DMS114 treated with DMSO at 0.1 percent for 48 hours (cell line): ENCODE measurements at regions not wholly inside any gene's neighbourhood (a gene's known extent, or its start where the extent isn't known, plus 50 kb on each side); places are given as distances from the start of the nearest gene placed in this dataset.
"Not testable (repeated sequence)": the region's sequence is repeated elsewhere in the genome, so short reads cannot be mapped to it uniquely, and the experiment has no call there.

Experiments
- DNase-seq: peaks from one replicate; lab custom pipeline; 2025; ENCODE audit not compliant: unreplicated experiment; lab: John Stamatoyannopoulos, UW

DNA sequence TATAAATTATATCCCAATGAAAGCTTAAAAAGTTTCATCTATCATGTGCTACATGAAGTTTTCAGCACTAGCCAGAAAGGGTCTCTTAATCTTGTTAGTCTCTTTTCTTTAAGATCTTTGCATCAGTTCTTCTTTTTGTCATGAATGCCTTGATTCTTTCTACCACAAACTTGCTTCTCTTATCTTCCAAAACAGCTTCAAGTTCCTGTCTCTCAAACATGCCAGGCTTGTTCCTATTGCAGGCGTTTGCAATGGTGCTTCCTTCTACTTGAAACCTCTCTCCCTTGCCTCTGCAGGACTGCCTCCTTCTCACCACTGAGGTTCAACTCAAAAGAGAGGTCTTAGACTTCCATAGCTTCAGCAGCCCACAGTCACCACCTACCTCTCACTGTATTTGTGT lies 104.3 kb upstream of the FRMD4B start:
- no peak for DNase-seq

DNA sequence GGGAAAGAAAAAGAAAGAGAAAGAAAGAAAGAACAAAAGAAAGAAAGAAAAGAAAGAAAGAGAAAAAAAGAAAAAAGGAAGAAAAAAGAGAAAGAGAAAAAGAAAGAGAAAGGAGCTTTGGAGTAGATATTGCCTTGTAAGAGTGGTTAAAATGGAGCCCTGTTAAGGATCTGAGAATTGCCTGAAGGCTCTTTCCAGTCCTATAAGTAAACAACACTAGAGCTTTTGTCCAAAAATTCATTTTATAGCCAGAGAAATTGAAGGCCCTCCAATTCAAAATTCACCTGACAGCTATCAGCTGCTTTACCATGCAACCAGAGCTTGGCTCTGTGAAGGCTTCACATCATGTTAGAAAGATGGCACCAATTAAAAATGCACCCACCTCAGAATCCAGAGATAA lies 102.1 kb upstream of the FRMD4B start:
- no peak for DNase-seq

DNA sequence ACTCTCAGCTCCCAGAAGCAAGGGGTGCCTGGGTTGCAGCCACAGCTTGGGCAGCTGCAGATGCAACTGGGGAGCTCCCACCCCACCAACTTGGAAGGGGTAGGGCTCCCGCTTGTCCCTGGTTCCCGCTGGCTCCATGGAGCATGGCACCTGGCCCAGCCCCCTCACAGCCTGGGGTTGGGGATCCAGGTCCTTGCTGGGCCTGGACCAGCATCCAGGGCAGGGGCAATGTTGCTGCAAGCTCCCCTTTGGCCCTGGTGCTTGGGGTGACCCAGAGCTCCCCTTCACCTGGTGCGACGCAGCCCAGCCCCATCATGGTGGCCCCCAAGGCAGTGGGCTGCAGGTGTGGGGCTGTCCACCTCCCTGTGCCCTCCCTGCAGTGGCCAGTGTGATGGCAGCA lies 99.6 kb upstream of the FRMD4B start:
- no peak for DNase-seq

DNA sequence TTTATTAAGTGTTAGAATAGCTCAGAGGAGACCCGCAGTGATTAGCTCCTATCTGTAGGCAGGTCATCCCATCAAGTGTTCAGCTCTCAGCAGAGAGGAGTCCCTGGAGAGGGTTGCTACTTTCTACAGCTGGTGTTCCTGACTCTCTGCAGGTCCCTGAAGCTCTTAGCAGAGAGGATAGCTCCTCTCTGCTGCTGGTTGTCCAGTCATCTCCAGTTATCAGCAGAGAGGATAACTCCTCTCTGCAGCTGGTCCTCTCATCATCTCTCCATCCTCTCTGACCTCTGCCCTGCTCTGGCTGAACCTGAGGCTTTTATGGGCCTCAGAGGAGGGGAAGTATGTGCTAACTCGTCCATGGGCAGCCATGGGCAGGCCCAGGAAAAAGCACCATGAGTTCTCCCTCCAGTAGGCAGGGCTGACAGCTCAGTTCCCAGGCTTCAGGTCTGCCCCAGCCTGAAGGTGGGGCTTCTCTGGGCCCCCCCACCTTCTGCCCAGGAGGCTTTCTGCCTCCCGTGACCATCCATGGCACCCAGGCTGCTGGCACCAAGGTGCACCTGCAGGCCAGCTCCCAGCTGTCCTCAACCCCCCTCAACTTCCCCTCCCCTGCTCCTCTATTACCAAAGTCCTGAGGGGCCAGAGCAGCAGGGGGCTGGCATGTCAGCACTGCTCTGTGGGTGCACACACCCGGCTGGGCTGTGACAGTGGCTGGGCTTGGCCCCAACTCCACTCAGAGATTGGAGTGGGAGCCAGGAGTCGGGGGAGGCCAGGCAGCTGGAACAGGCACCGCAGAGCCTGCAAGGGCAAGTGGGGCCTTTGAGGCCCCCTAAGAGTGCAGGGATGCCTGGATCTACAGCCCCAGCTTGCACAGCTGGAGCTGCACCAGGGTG lies 98.9 kb upstream of the FRMD4B start:
- DNase-seq = no peak

DNA sequence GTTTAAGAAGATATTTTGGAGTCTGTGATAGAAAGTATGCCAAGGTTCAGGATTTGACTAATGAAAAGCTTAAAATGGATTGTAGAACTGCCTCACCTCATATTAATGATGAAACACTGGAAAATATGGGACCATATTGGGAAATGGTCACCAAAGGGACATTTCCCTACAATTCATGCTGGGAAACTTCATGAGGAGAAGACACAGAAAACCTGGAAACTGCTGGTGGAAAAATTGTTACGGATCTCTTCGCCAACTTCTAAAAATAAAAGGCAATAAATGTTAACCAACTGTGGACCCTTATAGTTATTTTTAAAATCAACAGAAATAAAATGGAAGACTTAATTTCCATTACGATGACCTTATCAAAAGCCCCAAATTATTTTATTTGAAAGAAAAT lies 97.6 kb upstream of the FRMD4B start:
- no peak for DNase-seq

DNA sequence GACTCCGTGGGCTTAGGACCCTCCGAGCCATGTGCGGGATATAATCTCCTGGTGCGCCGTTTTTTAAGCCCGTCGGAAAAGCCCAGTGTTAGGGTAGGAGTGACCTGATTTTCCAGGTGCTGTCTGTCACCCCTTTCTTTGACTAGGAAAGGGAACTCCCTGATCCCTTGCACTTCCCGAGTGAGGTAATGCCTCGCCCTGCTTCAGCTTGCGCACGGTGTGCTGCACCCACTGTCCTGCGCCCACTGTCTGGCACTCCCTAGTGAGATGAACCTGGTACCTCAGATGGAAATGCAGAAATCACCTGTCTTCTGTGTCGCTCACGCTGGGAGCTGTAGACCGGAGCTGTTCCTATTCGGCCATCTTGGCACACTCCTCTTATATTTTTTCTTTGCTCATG lies 95.1 kb upstream of the FRMD4B start:
- not testable (repeated sequence) for DNase-seq

DNA sequence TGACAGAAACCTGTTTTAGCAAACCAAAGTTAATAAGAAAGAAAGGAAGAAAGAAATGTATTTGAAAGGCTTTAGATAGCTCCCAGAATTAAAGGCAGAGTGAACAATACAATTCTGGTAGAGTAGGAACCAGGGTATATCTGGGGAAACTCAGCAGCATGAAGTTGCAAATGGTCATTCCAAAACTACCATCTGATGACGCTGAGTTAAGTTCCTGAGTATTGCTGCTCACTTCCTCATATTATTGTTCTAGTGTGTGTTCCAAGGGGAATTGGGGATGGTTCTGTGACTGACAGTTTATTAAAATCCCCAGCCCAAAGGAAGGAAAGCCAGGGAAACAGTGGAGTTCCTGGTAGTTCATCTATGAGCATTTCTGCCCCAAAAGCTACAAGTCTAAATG lies 88.3 kb upstream of the FRMD4B start:
- no peak for DNase-seq

DNA sequence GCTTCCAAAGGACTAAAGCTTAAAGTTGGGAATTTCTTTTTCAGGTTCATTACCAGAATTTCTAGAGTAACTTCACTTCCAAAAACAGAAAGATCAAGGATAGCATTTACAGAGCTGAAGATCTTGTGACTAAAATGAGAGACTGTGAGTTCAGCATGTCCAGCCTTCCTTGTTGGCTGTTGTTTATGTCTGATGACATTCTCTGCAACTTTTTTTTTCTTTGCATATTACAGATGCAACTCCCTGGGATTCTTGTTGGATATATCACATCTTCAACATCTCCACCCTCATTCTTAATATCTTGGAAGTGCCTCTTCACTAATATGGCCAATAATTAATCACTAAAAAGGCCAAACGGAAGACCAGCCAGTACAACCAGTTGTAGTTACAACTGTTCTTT lies 86.2 kb upstream of the FRMD4B start:
- DNase-seq = no peak

DNA sequence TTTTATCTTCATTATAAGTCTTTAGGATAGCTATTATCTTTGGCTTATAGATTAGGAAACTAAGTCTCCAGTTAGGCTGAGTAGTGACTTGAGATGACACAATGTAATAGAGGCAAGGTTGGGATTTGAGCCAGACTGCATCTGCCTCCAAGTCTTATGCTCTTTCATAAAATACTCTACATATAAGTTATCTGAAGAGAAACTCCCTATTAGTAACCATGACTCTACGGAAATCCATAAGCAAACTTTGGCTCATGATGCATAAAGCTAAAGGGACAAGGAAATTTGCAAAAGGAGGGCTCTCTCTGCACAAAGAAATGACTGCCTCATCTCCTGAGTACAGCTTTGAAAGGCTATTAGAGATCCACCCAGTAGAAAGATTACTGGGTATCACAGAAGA lies 77.6 kb upstream of the FRMD4B start:
- DNase-seq = no peak

DNA sequence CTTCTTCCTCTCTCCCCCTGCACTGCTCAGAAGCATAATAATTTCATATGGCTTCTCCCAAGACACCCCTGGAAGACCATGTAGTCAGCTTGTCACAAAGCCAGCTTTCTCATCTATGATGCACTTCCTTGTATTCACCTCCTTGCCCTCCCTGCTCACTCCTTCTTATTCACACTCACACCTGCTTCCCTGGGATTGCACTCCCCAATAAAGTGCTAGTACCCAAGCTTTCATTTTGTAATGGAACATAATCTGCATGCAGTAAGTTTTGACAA lies 76.9 kb upstream of the FRMD4B start:
- no peak for DNase-seq

DNA sequence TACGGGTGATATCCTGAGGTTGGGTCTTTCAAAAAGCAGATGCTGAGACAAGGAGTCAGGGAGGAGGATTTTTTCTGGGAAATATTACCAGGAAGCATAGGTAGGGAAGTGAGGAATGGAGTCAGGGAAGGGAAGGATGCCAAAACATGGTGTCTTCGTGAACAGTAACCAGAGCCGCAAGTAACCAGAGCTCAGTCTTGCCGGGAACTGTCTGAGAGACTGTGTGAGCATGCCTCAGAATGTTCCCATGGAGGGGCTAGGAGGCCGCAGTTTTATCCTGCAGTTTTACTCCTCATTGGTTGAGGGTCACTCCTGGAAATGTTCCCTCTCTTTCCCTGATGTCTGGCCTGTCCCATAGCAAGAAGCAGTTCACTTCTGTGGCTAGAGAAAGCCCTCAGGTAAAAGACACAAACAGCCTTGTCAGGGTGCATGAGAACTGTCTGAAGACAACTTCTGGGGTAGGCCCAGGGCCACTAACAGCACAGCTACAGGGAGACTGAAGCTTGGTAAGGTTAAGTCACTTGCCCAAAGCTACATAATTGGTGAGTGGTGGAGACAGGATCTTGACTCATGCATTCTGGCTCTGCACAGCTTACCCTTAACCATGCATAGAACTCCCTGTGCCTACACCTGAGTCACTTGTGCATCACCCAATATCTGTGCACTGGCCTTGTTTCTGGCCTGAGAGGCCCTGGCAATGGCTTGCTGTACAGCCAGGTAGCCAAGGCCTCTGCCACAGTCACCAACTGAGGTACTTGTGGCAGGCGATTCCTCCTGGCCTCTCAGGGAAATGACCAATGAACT lies 76.3 kb upstream of the FRMD4B start:
- no peak for DNase-seq

DNA sequence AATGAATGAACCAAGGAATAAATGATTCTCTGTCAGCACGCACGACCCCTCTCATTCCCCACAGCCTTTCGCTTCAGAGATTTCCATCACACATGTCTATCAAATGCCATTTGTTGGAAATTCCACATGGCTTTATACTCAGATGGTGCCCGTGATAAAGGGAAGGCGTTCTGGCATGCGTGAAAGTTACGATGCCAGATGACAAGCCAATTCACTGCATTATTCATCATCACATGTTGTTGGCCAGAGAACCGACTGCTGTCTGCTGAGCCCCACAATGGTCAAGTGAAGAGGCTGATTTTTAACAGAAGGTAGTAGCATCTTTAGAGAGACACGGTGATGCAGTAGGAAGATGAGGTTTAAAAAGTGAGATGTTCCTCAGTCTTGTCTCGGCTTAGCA lies 74.1 kb upstream of the FRMD4B start:
- no peak for DNase-seq

DNA sequence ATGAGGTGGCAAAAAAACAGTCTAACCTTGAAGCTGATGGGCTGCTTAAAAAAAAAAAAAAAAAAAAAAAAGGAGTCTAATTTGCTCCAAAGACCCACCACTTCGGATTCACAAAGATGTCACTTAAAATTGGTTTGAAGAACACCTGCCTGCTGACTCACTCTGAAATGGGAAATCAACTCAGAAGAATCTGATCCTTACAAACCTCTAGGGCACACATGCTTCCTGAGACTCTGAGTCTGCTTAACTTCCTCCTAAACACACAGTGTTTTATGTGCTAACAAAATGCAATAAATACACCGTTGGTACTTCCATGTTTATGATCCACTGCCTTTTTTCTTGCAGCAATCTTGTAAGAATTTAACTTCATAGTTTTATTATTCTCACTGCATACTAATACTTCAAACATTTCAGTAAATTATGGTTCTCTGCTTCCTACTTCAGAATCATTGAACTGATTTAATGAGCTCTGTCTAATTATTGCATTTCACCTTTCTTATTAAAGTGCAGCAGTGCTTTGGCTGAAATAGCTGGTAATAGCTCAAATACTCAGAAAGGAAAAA lies 73.0 kb upstream of the FRMD4B start:
- DNase-seq = no peak

DNA sequence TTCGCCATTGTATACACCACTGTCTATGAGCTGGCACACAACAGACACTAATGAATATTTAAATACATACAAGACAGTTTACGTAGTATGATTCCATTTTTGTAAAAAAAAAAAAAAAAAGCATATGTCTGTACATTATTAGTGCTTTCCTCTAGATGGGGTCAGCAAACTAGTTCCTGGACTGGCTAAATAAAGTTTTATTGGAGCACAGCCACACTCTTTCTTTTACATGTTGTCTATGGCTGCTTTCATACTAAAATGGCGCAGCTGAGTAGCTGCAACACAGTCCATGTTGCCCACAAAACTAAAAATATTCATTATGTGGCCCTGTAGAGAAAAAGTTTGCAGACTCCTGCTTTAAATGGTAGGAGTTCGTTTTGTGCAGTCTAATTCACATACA lies 70.7 kb upstream of the FRMD4B start:
- DNase-seq = no peak

DNA sequence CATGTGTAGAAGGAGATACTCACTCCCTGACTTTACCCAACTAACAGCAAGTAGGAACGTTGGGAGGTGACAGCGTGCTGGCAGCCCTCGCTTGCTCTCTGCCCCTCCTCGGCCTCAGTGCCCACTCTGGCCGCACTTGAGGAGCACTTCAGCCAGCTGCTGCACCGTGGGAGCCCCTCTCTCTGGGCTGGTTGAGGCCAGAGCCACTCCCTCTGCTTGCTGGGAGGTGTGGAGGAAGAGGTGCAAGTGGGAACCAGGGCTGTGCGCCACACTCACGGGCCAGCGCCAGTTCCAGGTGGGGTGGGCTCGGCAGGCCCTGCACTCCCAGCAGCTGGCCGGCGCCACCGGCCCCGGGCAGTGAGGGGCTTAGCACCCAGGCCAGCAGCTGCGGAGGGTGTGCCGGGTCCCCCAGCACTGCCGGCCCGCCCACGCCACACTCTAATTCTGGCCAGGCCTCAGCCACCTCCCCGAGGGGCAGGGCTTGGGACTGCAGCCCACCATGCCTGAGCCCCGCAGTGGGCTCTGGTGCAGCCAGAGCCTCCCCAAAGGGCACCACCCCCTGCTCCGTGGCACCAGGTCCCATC lies 68.4 kb upstream of the FRMD4B start:
- DNase-seq = no peak

DNA sequence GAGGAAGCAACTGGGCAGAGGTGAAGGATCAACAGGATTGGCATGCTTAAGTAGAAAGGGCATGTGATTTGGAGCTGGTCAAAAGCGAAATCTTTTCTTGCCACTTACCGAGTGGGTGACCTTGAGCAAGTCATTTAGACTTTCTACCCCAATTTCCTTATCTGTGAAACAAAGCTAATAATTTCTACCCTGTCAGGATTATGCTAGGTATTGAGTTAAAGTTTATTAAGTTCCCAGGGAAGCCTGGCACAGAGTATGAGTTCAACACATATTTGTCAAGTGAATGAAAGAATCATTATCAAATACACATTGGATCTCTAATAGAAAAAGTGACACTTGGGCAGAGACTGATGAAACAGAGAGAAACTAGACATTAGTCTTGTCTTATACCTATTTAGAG lies 66.4 kb upstream of the FRMD4B start:
- DNase-seq = no peak

DNA sequence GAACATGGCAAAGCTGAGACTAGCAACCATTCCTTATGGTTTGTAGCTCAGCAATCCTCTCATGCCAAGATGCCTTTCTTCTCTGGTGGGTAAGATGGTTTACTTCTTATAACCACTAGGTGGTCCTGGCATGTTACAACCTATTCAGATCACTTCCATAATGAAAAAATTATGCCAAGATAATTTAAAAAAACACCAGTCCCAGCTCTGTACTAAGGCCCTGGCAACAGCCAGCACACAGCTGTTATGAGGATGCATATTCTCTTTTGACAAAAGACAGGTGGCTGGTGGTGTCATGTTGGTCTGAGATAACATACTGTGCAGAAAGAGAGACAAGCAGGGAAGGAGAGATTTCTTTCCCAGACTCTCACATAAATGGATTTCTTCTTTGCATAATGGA lies 65.7 kb upstream of the FRMD4B start:
- DNase-seq = no peak

DNA sequence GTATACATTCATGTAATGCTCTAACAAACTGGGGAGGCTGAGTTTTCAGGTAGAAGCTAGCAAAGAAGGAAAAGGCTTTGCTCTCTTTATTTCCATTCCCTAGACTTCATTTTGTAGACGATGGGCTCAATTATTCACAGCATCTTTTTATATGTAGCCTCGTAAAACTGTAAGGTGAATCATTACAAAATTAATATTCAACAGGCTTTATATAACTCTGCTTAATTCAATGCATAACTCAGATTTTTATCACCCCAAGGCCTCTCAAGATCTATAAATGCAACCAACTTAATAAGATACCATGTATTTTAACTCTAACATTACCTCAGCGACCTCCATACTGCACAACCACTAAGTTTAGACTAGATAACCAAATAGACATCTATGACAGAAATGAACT lies 63.0 kb upstream of the FRMD4B start:
- DNase-seq = no peak

DNA sequence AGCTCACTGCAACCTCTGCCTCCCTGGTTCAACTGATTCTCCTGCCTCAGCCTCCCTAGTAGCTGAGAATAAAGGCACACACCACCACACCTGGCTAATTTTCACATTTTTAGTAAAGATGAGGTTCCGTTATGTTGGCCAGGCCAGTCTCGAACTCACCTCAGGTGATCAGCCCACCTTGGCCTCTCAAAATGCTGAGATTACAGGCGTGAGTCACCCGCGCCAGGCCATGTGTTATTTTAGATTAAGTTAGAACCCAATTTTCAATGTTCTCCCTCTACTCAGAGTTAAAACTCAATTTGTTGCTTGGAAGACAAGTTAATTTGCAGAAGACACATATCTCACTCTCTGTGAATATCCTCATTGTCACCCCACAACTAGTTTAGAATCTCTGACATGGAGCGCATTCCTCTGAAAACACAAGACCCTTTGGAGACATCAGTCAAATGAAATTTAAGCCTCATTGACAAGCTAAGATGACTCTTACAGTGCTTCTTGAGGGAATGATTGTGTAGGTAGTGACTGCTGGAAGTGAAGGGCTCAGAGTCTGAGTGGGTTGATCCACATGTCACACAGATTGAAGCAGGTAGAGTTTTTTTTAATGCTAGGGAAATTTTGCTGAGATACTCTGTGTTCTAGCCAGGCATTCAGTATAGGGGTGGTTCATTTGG lies 60.6 kb upstream of the FRMD4B start:
- DNase-seq = no peak

DNA sequence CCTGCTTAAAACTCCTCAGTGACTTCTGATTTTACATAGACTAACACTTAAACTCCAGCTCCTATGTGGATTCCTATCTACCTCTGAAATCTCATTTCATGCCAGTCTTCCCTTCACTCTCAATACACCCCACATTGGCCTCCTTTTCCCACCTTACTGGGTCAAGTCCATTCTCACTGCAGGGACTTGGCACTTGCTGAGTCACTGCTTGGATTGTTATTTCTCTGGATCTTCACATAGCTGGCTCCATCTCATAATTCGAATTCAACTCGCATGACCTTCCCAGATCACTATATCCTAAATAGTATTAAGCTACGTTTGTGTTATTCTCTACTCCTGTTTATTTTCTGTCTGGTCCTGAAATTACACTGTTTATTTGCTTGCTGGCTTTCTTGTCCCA lies 59.6 kb upstream of the FRMD4B start:
- no peak for DNase-seq

DNA sequence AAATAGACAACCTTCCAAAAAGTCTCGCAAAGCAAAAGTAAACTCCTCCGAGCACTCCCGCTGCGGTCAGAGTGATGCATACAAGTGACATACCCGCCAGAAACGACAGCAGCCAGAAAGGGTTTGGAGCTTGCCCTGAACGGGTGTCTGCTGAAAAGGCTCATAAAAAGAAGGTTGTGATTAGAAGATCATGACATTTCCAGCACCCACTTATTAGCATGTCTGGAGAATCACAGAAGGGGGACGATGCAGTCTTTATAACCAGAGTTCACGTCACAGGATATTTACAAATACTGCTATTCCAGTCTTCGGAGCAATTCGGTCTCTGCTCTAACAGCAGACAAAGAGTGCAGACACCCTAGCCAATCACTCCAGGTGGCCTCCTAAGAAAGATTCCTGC lies 59.1 kb upstream of the FRMD4B start:
- no peak for DNase-seq
